Sigmoid colon (tissue), 4 donors: ENCODE measurements at regions not wholly inside any gene's neighbourhood (a gene's known extent, or its start where the extent isn't known, plus 50 kb on each side); places are given as distances from the start of the nearest gene placed in this dataset.

ENCODE experiments used
- EP300 ChIP-seq, 4 donors: sonication (generic); formaldehyde crosslinking; IDR thresholded peaks; one replicate each; pipeline ENCODE4 v1.6.1; 2017; ENCODE audit warnings: antibody characterized with exemption in 4 of 4
- TF ChIP-seq, protein P1 (sequence below), 4 experiments: fragments of 450-650 bp in 3 of 4; fragments of 200-600 bp in 1 of 4; IDR thresholded peaks; one replicate each; pipeline ENCODE4 v1.5.1; 2016 to 2019; ENCODE audit warnings: antibody characterized with exemption in 4 of 4, mild to moderate bottlenecking in 3 of 4, moderate library complexity in 2 of 4

DNA sequence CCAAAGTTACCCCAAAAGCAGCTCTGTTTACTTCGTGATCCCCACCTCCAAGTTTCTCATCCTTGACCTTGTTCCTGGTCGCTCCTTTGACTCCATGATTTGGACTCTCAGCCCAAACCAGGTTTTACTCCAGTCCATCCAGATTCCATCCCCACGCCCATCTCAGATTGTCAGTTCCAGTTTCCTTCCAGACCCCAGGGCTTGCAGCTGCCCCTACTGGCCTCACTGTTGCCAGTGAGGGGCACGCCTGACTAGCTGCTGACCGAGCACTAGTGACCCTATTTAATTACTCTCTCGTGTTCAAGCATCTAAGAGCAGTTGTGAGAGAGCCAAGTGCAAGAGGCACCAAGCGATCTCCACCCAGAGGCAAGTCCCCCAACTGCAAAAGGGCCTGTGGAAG lies 155.1 kb upstream of the FUT8 start:
- TF ChIP-seq, protein P1, sequence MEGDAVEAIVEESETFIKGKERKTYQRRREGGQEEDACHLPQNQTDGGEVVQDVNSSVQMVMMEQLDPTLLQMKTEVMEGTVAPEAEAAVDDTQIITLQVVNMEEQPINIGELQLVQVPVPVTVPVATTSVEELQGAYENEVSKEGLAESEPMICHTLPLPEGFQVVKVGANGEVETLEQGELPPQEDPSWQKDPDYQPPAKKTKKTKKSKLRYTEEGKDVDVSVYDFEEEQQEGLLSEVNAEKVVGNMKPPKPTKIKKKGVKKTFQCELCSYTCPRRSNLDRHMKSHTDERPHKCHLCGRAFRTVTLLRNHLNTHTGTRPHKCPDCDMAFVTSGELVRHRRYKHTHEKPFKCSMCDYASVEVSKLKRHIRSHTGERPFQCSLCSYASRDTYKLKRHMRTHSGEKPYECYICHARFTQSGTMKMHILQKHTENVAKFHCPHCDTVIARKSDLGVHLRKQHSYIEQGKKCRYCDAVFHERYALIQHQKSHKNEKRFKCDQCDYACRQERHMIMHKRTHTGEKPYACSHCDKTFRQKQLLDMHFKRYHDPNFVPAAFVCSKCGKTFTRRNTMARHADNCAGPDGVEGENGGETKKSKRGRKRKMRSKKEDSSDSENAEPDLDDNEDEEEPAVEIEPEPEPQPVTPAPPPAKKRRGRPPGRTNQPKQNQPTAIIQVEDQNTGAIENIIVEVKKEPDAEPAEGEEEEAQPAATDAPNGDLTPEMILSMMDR (IDR thresholded peaks at IDR 0.05), result no peak
- TF ChIP-seq EP300 (IDR thresholded peaks at IDR 0.05), result no peak
